Upper lobe of left lung (tissue), 4 donors: ENCODE measurements at regions not wholly inside any gene's neighbourhood (a gene's known extent, or its start where the extent isn't known, plus 50 kb on each side); places are given as distances from the start of the nearest gene placed in this dataset.

Source experiments
- CTCF ChIP-seq, 6 experiments: fragments of 450-650 bp in 4 of 6; fragments of 200-600 bp in 2 of 6; sonication (generic) in 2 of 6; IDR thresholded peaks; one replicate each; pipeline ENCODE4 v1.5.1; 2016 to 2019; ENCODE audit warnings: antibody characterized with exemption in 6 of 6
- EP300 ChIP-seq, 4 donors: sonication (generic); formaldehyde crosslinking; IDR thresholded peaks; one replicate each; pipeline ENCODE4 v1.5.1; 2017; ENCODE audit warnings: antibody characterized with exemption in 4 of 4, control low read depth in 2 of 4
- POLR2A ChIP-seq, 4 donors: fragments of 450-650 bp; IDR thresholded peaks; one replicate each; pipeline ENCODE4 v1.5.1; 2016 to 2017; ENCODE audit warnings: antibody characterized with exemption in 4 of 4, mild to moderate bottlenecking in 2 of 4
- POLR2AphosphoS5 ChIP-seq, 2 donors: sonication (generic); formaldehyde crosslinking; IDR thresholded peaks; one replicate each; pipeline ENCODE4 v1.5.1; 2017; ENCODE audit warnings: antibody characterized with exemption in 2 of 2

- TF ChIP-seq CTCF (IDR thresholded peaks at IDR 0.05) (no peak), EP300 (IDR thresholded peaks at IDR 0.05) (no peak), POLR2AphosphoS5 (IDR thresholded peaks at IDR 0.05) (no peak), POLR2A (IDR thresholded peaks at IDR 0.05) (no peak)
Observed at GRCh38 chr7:106175507-106175906, 63.4 kb upstream of the SYPL1 start.
